HG03520 (cell line): ENCODE measurements at regions not wholly inside any gene's neighbourhood (a gene's known extent, or its start where the extent isn't known, plus 50 kb on each side); places are given as distances from the start of the nearest gene placed in this dataset.

Experiments
- ATAC-seq: cut with Tn5 transposase; IDR thresholded peaks from one replicate; pipeline ENCODE4 v1.9.1; 2021; ENCODE audit warnings: mild to moderate bottlenecking, moderate library complexity; ENCODE audit not compliant: unreplicated experiment

DNA sequence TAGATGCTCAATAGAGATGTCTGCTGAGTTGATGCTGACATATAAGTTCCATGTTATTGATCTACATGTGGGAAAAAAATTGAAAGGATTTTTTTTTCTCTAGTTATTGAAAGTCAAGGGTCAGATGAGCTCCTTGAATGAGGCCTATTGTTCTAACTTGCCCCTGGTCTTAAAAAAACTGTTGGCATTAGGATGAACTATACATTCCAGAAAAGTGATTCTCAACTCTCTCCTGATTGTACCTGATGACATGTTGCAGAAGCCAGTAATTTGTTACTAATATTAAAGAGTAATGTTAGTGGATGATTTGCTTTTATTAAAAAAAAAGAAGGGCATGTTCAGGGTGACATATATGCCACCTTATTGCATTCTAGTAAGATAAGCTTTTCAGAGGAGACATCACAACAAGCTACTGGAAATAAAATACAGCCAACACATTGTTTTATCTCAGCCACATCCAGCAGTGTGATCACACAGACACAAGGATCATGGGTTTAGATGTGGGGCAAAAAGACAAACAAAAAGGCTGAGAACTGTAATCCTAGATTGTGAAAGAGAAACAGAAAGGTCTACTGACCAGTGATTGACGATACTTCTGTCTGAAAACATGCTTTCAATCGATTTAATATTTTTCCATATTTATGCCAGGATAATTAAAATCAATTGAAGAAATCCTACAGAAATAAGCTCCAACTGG lies 1314.1 kb upstream of the C9orf72 start:
- no peak for ATAC-seq

DNA sequence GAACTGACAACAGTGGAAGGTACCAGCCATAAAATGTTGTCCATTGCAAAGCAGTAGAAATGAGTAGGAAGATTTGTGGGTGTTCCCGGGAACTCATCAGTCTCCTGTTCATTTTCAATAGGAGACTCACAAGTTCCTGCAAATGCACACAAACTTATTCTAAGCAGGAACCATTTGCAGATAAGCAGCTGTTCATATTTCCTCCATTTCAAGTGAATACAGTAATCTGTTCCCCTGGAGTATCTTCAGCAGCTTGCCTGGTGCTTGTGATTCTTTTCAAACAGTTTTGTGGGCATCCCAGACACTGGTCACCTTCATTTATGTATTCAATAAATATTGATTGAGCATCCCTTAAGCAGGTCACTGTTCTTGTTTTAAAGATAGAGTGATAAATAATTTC lies 1315.5 kb upstream of the C9orf72 start:
- ATAC-seq = no peak

DNA sequence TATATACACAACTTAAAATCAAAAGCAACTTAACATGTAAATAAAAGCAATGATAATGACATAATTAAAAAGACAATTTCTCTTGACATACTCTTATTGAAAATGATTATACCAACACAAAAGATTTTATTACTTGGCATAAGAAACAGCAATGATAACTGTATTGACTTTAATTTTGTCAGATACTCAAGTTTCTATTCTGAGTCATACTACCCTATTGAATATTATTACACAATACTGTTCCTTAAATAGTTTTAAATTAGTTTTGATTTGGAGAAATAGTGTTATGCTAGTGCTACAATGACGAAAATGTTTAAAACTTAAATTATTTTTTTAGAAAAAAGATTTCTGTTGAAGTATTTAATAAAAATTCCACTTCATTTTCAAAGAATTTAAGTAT lies 1319.3 kb upstream of the C9orf72 start:
- no peak for ATAC-seq

DNA sequence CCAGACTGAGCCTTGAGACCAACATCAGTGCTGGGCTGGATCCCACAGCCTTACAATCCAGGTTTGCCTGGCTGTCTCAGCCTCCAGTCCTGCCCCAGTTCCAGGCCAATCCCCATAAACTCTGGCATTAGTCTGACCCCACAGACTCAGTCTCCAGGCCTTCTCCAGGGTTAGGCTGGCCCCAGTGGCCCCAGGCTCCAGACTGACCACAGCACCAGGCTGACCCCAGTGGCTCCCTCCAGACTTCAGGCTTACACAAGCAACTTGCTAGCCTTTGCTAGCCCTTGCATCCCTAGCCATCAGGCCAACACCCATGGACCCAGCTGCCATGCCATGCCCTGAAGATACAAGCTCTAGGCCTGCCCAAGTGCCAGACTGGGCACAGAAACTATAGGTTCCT lies 1326.0 kb upstream of the C9orf72 start:
- no peak for ATAC-seq

DNA sequence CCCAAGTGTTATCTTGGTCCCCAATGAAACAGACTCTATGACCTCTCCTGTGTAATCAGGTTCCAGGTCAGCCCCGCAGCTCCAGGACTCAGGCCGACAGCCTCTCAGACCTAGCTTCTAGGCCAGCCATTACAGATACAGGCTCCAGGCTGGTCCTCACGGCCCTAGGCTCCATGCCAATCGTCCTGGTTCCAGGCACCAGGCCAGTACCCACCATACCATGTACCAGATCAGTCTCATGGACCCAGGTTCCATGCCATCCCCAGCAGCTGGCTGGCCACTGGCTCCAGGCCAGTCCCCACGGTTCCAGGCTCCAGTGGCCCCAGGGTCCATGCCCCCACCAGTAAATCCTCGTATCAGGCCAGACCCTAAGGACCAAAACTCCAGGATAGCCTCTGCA lies 1326.6 kb upstream of the C9orf72 start:
- ATAC-seq = no peak

DNA sequence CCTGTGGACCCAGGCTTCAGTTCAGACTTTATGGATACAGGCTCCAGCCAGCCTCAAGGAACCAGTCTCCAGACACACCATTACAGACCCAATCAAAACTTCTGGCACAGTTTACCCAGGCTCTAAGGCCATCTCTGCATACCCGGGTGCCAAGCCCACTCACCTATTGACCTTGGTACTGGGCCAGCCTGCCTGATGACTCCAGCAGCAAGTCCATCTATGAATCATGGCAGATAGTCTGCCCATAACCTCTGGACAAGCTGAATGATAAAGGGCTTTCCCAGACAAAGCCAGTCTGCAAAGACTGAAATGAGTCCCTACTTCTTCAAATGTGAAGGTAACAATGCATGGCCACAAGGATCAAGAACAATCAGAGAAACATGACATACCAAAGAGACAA lies 1327.1 kb upstream of the C9orf72 start:
- no peak for ATAC-seq

GRCh38 chr9:28909526-28909925 lies 1336.2 kb upstream of the C9orf72 start:
- no peak for ATAC-seq

- ATAC-seq = no peak
Measured at GRCh38 chr9:28912621-28913020, 1339.3 kb upstream of the C9orf72 start.

DNA sequence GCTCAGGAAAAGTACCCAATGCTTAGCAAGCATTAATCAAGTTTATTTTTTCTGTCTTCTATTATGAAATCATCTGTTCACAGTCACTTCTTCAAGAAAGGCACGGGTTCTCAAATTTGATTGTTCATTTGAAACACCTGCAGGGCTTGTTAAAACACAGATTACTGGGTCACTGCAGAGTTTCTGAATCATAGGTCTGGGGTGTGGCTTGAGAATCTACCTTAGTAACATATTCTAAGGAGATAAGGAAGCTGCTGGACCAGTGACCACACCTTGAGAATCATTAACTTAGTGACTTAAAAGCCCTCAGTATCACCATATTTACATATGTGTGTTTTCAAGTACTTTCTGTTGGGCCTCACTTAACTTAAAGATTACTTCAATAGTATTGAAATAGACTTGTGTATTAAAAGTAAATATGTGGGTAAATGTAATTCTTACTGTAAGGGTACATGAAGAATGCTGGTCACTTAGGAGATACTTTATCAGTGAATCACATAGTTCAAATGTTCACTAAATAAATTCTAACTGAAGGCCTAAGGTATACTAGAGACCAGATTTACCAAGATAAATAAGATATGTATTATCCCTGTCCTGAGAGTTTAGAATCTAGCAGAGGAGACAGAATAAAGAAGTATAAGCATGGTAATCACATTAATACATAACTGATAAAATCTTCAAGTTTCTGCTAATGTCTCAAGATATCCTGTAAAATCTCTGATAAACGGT lies 1342.1 kb upstream of the C9orf72 start:
- no peak for ATAC-seq

DNA sequence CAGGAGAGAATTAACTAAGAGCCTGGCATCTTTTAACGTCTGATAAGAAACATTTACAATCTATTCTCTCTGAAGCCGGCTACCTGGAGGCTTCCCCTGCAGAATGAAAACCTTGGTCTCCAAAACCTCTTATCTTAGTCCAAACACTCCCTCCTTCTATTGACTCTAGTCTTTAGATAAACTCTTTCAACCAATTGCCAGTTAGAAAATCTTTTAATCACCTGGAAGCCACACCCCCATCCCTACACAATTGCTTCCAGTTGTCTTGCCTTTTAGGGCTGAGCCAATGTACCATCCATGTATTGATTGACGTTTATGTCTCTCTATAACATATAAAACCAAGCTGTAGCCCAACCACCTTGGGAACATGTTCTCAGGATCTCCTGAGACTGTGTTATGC lies 1343.1 kb upstream of the C9orf72 start:
- no peak for ATAC-seq

DNA sequence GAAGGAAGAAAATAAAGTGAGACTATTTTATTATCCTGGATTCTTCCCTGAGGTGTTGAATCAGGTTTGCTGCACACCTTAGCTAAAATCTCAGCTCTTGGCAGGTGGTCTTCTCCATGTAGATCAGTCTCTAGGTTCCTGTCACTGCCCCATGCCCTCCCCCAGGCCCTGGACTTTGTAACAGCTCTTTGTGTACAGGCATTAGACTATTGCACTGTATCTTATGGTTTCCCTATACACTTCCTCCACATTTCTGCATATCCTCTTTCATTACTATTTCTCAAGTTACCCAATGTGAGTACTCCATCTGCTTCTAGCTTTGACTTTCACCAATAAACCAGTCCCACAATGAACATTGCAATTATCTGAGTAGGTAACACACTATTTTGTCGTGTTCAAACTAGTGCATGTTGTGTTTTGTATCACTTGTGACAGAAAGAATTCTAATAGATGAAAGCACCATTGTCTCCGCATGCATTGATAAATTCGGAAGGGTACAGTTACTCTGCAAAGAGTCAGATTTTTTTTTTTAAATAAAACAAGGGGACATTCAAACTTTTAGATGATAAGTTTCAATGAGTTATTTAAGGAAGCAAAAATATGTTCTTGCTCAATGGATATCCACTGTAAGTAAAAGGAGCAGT lies 1348.7 kb upstream of the C9orf72 start:
- no peak for ATAC-seq

GRCh38 chr9:28922891-28923290 lies 1349.6 kb upstream of the C9orf72 start:
- ATAC-seq = no peak

DNA sequence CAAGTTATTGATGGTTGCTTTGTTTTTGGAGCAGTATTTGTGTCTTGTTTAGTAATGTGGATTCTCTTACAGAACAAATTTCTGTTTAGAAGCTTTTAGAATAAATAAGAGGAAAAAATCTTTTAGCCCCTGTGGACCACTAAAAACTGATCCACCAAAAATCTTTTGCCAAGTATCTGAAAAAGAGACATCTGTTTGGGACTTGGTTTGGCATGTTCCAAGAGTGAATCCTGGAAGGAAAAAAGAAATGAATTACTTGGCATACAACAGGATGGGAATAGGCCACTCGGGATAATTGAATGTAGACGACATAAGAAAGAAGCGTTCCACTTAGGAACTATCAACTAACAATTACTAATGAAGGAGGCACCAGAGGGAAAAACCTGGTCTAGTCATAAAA lies 1350.1 kb upstream of the C9orf72 start:
- ATAC-seq = no peak

DNA sequence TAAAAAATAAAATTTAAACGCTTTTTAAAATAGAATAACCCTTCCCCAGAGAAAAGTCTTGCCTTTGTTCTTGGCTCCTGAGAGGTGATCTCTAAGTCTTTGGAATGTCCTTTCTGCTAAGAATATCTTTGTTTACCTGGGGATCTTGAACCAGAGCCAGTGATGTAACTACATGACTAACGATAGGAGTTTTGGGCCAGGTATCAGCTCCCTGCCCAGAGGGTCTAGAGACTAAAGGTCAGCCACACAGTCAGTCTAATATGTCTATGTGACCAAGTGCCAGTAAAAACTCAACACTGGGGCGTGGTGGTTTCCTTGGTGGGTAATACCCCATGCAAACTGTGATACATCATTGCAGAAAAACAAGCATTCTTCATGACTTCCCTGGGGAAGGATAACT lies 1351.9 kb upstream of the C9orf72 start:
- ATAC-seq = no peak

DNA sequence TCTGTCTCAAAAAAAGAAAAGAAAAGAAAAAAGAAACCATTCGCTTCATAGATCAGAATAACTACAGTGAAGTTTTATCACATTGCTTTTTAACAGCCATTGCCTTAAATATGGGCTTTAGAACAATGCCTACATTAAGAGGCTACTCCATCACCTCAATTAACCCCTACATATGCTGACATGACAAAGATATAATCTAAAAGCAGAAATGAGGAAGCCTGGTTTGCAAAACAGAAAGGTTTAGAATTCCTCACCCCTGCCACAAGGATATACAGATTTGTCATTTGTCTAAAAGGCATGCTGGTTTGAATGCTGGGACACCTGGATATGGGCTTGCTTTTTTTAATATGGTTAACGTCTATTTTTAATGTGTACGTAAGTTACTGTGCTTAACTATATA lies 1353.0 kb upstream of the C9orf72 start:
- no peak for ATAC-seq

DNA sequence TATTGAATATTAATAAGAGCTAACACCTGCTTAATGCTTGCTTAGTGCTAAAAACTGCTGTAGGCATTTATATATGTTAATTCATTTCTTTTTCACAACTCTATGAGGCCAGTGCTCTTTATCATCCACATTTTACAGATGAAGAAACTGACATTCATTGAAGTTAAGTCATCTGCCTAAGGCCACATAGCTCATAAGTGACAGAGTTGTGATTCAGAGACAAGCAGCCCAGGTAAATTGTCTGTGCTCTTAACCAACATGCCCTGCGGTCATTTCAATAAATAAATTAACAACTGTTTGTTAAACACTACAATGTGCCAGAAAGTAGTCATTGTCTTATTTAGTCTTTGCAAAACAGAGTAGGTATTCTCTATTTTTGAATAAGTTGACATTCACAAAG lies 1354.4 kb upstream of the C9orf72 start:
- no peak for ATAC-seq

DNA sequence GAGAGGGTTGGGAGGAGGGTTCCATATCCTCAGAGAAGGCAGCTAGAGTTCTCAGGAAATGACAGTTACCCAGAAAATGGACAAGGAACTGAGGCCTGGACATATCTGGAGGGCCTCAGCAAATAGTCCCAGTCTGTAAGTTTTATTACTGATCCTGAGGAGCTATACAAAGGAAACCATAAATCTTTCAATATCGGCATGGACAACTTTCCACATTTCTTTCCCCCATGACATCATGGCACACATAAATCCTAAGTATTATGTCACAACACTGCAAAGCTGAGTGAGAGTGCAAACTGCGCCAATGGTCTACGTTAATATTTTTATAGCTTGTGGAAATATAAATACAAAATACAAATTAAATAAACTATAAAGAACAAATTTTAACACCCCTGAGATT lies 1356.2 kb upstream of the C9orf72 start:
- no peak for ATAC-seq

DNA sequence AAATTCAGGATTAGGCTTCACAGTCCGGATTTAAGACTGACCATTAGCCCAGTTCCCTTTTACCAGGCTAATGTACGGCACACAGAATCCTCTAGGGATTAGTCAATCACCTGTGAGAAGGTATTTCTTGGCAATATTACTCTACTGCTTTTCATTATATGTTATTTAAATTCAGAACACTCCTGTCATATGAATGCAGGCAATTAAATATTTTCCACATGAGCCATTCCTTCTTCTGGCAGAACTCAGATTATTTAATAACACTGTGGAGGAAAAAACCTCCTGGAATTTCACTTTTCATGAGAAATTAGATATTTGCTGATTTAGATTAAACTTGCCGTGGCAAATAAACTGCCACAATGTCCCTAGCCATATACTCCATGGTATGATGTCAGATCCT lies 1357.5 kb upstream of the C9orf72 start:
- no peak for ATAC-seq

DNA sequence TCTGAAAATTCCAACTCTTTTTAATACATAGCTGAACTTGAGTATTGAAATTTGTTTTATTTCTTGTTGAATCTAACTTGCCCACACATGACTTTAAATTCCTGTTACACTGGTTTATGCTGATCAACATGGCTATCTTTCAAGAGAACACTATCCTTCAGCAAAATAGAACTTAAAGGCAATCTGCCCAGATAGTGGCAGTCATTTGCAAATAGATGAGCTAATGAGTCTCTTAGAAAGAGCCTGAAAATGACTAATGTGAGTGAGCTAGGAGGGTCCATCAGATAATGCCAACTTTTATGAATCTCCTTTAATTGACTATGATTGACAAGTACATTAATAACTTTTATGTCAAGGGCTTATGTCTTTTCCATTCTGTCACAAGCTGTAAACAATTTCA lies 1360.8 kb upstream of the C9orf72 start:
- ATAC-seq = no peak

GRCh38 chr9:28938981-28939380 lies 1365.7 kb upstream of the C9orf72 start:
- no peak for ATAC-seq

DNA sequence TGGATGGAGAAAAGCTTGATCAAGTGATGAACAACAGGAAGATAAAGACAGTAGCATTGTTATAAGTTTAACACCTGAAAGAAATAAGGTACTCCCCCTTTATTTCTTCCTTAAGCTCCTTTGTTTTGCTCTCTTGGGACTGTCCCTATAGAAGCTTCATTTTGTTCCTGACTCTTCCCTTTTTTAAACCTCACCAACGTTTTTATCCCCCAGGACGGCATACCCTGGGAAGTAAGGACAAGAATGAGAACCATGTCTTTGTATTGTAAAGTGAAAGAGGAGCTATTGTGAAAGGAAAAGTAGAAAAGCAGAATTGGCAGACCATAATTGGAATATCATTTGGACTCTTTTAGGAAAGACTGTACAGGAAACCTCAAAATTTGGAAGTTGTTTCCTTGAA lies 1368.6 kb upstream of the C9orf72 start:
- ATAC-seq = no peak

- no peak for ATAC-seq
Measured at GRCh38 chr9:28942941-28943340, 1369.7 kb upstream of the C9orf72 start.
